PFSK-1 (cell line): ENCODE measurements at regions not wholly inside any gene's neighbourhood (a gene's known extent, or its start where the extent isn't known, plus 50 kb on each side); places are given as distances from the start of the nearest gene placed in this dataset.

Experiments used
- POLR2AphosphoS5 ChIP-seq: IDR thresholded peaks from 2 replicates; pipeline ENCODE4 v1.6.1; 2012; ENCODE audit warnings: low read depth, mild to moderate bottlenecking, control low read depth, low read length, moderate library complexity
- TF ChIP-seq, protein P1 (sequence below), 2 experiments: IDR thresholded peaks; 2 replicates each; pipeline versions ENCODE4 v1.6.1 to v1.8.0; 2011 to 2012; ENCODE audit warnings: low read depth in 2 of 2, low read length in 2 of 2, control low read depth in 1 of 2, inconsistent platforms in 1 of 2, mild to moderate bottlenecking in 1 of 2, moderate library complexity in 1 of 2; ENCODE audit not compliant: insufficient read depth in 1 of 2

DNA sequence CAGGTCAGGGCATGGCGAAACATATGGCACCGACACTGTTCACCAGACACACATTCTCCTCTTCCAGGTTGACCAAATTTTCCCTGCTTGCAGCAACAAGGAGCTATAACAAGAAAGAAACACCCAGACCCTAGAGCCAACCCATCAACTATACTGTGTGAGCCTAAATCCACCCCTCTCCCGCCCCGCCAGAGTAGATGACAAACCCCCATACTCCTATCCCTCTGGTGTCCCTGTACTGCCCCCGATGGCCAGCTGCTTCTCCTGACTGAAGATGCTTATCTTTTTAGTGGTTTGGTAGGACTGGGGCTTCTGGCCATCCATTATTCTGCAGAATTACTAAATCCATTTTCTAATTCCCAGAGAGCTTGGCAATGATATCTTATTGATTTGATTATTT is 70.1 kb upstream of the EEPD1 start:
- no peak for TF ChIP-seq POLR2AphosphoS5
- TF ChIP-seq, protein P1, sequence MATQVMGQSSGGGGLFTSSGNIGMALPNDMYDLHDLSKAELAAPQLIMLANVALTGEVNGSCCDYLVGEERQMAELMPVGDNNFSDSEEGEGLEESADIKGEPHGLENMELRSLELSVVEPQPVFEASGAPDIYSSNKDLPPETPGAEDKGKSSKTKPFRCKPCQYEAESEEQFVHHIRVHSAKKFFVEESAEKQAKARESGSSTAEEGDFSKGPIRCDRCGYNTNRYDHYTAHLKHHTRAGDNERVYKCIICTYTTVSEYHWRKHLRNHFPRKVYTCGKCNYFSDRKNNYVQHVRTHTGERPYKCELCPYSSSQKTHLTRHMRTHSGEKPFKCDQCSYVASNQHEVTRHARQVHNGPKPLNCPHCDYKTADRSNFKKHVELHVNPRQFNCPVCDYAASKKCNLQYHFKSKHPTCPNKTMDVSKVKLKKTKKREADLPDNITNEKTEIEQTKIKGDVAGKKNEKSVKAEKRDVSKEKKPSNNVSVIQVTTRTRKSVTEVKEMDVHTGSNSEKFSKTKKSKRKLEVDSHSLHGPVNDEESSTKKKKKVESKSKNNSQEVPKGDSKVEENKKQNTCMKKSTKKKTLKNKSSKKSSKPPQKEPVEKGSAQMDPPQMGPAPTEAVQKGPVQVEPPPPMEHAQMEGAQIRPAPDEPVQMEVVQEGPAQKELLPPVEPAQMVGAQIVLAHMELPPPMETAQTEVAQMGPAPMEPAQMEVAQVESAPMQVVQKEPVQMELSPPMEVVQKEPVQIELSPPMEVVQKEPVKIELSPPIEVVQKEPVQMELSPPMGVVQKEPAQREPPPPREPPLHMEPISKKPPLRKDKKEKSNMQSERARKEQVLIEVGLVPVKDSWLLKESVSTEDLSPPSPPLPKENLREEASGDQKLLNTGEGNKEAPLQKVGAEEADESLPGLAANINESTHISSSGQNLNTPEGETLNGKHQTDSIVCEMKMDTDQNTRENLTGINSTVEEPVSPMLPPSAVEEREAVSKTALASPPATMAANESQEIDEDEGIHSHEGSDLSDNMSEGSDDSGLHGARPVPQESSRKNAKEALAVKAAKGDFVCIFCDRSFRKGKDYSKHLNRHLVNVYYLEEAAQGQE (IDR thresholded peaks at IDR 0.05; ENCODE audit: insufficient read depth in 1 of 2, low read depth in 2 of 2, low read length in 2 of 2): no peak
